ENCODE measurements at regions not wholly inside any gene's neighbourhood (a gene's known extent, or its start where the extent isn't known, plus 50 kb on each side); places are given as distances from the start of the nearest gene placed in this dataset.
A peak's percentile ranks its signal among the peaks of the same experiment; 100 is the strongest.

GRCh38 chr10:124164264-124164663 lies 70.9 kb upstream of the CHST15 start:
- peaks cover 22 to 32% of the 10 kb centered on the region in 2 donors for H3K27me3 Mint-ChIP-seq
- H3K4me1 Mint-ChIP-seq (ENCODE audit: low read depth in 2 of 2), result no peaks in the 10 kb centered on the region
- no peak overlapping the region for H3K27ac Mint-ChIP-seq
- no peak for ATAC-seq
- H3K9me3 Mint-ChIP-seq, result no peaks in the 10 kb centered on the region
- H3K4me3 Mint-ChIP-seq, result no peak overlapping the region
- H3K36me3 Mint-ChIP-seq, result no peaks in the 10 kb centered on the region
- peak; percentile 15 for DNase-seq (ENCODE audit: low spot score)

GRCh38 chr10:124162774-124163354 lies 69.5 kb upstream of the CHST15 start:
- Mint-ChIP-seq H3K9me3 (no peaks in the 10 kb centered on the region), H3K4me1 (ENCODE audit: low read depth in 2 of 2) (no peaks in the 10 kb centered on the region), H3K27me3 (peaks cover 23 to 32% of the 10 kb centered on the region in 2 donors), H3K36me3 (no peaks in the 10 kb centered on the region), H3K27ac (no peak overlapping the region), H3K4me3 (no peak overlapping the region)
- ATAC-seq (no peak), DNase-seq (ENCODE audit: low spot score) (no peak)

- ATAC-seq (no peak), DNase-seq (ENCODE audit: low spot score) (no peak)
- Mint-ChIP-seq H3K27me3 (peaks cover 26 to 32% of the 10 kb centered on the region in 2 donors), H3K4me3 (no peak overlapping the region), H3K27ac (no peak overlapping the region), H3K9me3 (no peaks in the 10 kb centered on the region), H3K36me3 (no peaks in the 10 kb centered on the region), H3K4me1 (ENCODE audit: low read depth in 2 of 2) (no peaks in the 10 kb centered on the region)
Measured at GRCh38 chr10:124162136-124162535, 68.7 kb upstream of the CHST15 start.

DNA sequence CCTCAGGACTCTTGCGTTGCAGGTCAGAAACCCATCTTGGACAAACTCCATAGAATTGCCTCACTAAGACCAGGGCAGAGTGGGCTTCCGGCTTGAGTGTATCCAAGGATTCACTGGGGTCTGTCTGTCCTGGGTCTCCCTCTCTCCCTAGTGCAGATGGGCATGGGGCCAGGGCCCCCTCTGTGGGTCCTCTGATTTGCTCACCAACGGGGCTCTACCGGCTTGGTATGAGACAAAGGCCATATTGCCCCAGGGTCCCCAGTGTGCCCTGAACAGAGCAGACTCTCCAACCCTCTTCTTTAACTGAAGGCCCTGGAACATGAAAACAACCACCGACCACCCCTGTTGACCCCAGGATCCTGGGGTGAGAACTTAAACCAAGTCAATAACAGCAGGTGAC lies 68.2 kb upstream of the CHST15 start:
- no peak for DNase-seq (ENCODE audit: low spot score)
- Mint-ChIP-seq H3K9me3 (no peaks in the 10 kb centered on the region), H3K4me1 (ENCODE audit: low read depth in 2 of 2) (no peaks in the 10 kb centered on the region), H3K36me3 (no peaks in the 10 kb centered on the region), H3K4me3 (no peak overlapping the region), H3K27me3 (peaks cover 22 to 32% of the 10 kb centered on the region in 2 donors), H3K27ac (no peak overlapping the region)
- ATAC-seq, result no peak

- no peaks in the 10 kb centered on the region for H3K36me3 Mint-ChIP-seq
- H3K9me3 Mint-ChIP-seq, result no peaks in the 10 kb centered on the region
- no peak overlapping the region for H3K27ac Mint-ChIP-seq
- no peak for DNase-seq (ENCODE audit: low spot score)
- no peak for ATAC-seq
- peaks cover 22 to 32% of the 10 kb centered on the region in 2 donors for H3K27me3 Mint-ChIP-seq
- H3K4me1 Mint-ChIP-seq (ENCODE audit: low read depth in 2 of 2), result no peaks in the 10 kb centered on the region
- H3K4me3 Mint-ChIP-seq, result no peak overlapping the region
Measured at GRCh38 chr10:124160943-124161582, 67.7 kb upstream of the CHST15 start.

GRCh38 chr10:124160176-124160575 lies 66.8 kb upstream of the CHST15 start:
- ATAC-seq (peak in 1 of 2 donors; percentile 38), DNase-seq (ENCODE audit: low spot score) (no peak)
- peaks cover 19 to 29% of the 10 kb centered on the region in 2 donors for H3K27me3 Mint-ChIP-seq
- peaks cover 4% of the 10 kb centered on the region for H3K9me3 Mint-ChIP-seq
- H3K4me1 Mint-ChIP-seq (ENCODE audit: low read depth in 2 of 2), result peaks cover 4 to 5% of the 10 kb centered on the region in 2 donors
- no peak overlapping the region for H3K27ac Mint-ChIP-seq
- H3K4me3 Mint-ChIP-seq, result no peak overlapping the region
- no peaks in the 10 kb centered on the region for H3K36me3 Mint-ChIP-seq

DNA sequence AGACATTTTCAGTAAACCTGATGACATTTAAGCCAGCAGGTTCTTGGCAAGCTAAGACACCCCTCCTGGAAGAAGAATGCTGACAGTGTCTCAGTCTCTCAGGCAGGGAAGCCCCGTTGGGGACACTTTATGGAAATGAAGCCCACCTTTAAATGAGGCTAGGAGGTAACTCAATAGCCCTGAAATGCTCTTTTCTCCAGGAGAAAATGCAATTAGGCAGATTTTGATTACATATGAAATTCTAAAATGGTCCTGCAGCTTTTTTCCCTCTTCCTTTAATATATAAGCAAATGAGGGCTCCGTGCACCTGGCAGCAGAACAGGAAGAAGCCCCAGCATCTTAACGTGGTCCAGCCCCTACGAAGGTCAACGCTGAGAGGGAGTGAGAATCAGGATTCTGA lies 65.8 kb upstream of the CHST15 start:
- Mint-ChIP-seq H3K36me3 (no peaks in the 10 kb centered on the region), H3K4me3 (no peak overlapping the region), H3K9me3 (peaks cover 4% of the 10 kb centered on the region), H3K27ac (no peak overlapping the region), H3K4me1 (ENCODE audit: low read depth in 2 of 2) (peaks cover 4 to 5% of the 10 kb centered on the region in 2 donors), H3K27me3 (peaks cover 15 to 20% of the 10 kb centered on the region in 2 donors)
- no peak for ATAC-seq
- no peak for DNase-seq (ENCODE audit: low spot score)

DNA sequence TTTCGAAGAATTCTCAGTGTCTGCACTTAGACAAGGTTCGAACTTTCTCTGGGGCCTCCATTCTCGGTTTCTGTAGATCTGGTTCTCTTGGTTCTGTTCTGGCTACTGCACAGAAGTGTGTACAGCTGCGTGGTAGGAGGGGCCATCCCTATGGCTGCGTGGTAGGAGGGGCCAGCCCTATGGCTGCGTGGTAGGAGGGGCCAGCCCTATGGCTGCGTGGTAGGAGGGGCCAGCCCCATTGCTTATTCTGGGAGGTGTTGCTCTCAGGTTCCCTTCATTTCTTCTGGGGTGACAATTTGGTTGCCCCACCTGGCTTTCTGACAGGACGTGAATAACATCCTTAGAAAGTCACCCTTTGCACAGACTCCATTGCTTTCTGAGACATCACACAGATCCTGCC lies 65.2 kb upstream of the CHST15 start:
- Mint-ChIP-seq H3K36me3 (no peaks in the 10 kb centered on the region), H3K4me3 (no peak overlapping the region), H3K27me3 (peaks cover 14 to 15% of the 10 kb centered on the region in 2 donors), H3K4me1 (ENCODE audit: low read depth in 2 of 2) (peaks cover 4 to 5% of the 10 kb centered on the region in 2 donors), H3K27ac (no peak overlapping the region), H3K9me3 (peaks cover 4% of the 10 kb centered on the region)
- ATAC-seq, result no peak
- DNase-seq (ENCODE audit: low spot score), result no peak

GRCh38 chr10:124157271-124157681 lies 63.9 kb upstream of the CHST15 start:
- ATAC-seq (no peak), DNase-seq (ENCODE audit: low spot score) (no peak)
- no peak overlapping the region for H3K4me3 Mint-ChIP-seq
- peaks cover 4% of the 10 kb centered on the region for H3K9me3 Mint-ChIP-seq
- H3K4me1 Mint-ChIP-seq (ENCODE audit: low read depth in 2 of 2), result peaks cover 4 to 5% of the 10 kb centered on the region in 2 donors
- H3K27me3 Mint-ChIP-seq, result peaks cover 11 to 14% of the 10 kb centered on the region in 2 donors
- H3K27ac Mint-ChIP-seq, result no peak overlapping the region
- H3K36me3 Mint-ChIP-seq, result no peaks in the 10 kb centered on the region

DNA sequence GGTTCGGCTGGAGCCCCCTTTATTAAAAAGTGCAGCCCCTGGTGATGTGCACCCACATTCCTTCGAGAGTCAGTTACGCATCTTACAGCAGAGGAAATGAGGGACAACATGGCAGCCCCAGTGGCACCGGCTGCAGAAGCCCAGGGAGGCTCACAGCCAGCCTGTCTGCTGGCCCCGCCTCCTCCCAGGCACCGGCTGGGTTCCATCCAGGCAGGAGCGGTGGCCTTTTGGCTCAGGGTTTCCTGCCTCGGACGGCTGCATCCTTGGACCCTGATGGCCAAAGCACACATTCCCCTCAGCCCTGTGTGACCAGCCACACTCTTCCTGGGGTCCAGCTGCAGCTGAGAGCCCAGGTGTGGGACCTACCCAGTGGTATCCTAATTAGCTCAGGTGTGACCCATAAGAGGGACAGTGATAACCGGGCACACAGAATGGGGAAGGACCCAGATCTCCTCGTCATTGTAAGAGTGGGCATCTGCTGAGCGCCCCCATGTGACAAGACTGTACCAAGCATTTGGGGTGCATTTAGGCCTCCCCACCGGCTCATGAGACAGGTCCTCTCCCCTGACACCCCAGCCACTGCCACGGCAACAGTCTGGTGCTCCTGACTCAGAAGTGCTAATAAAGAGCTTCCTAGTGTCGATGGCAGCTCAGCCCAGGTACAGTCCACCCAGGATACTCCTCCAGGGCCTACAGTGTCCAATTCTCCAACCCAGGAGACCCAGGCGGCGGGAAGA lies 63.3 kb upstream of the CHST15 start:
- H3K4me3 Mint-ChIP-seq, result no peak overlapping the region
- H3K27ac Mint-ChIP-seq, result no peak overlapping the region
- H3K4me1 Mint-ChIP-seq (ENCODE audit: low read depth in 2 of 2), result peaks cover 4 to 5% of the 10 kb centered on the region in 2 donors
- H3K27me3 Mint-ChIP-seq, result peaks cover 5 to 8% of the 10 kb centered on the region in 2 donors
- DNase-seq (ENCODE audit: low spot score) (no peak), ATAC-seq (no peak)
- H3K9me3 Mint-ChIP-seq, result peaks cover 4% of the 10 kb centered on the region
- no peaks in the 10 kb centered on the region for H3K36me3 Mint-ChIP-seq

GRCh38 chr10:124155781-124156435 lies 62.5 kb upstream of the CHST15 start:
- Mint-ChIP-seq H3K36me3 (no peaks in the 10 kb centered on the region), H3K4me1 (ENCODE audit: low read depth in 2 of 2) (peaks cover 4 to 5% of the 10 kb centered on the region in 2 donors), H3K27ac (no peak overlapping the region), H3K27me3 (peaks cover 4 to 11% of the 10 kb centered on the region in 2 donors), H3K4me3 (no peak overlapping the region), H3K9me3 (peaks cover 4% of the 10 kb centered on the region)
- no peak for ATAC-seq
- no peak for DNase-seq (ENCODE audit: low spot score)

- peaks cover 4% of the 10 kb centered on the region for H3K9me3 Mint-ChIP-seq
- peaks cover 10 to 13% of the 10 kb centered on the region in 2 donors for H3K27me3 Mint-ChIP-seq
- no peaks in the 10 kb centered on the region for H3K36me3 Mint-ChIP-seq
- no peak overlapping the region for H3K27ac Mint-ChIP-seq
- ATAC-seq (peak; percentile 51 to 58), DNase-seq (ENCODE audit: low spot score) (no peak)
- H3K4me3 Mint-ChIP-seq, result no peak overlapping the region
- H3K4me1 Mint-ChIP-seq (ENCODE audit: low read depth in 2 of 2), result peaks cover 4 to 5% of the 10 kb centered on the region in 2 donors
Measured at GRCh38 chr10:124153023-124153826, 59.8 kb upstream of the CHST15 start.
